ENCODE measurements at regions not wholly inside any gene's neighbourhood (a gene's known extent, or its start where the extent isn't known, plus 50 kb on each side); places are given as distances from the start of the nearest gene placed in this dataset.

DNA sequence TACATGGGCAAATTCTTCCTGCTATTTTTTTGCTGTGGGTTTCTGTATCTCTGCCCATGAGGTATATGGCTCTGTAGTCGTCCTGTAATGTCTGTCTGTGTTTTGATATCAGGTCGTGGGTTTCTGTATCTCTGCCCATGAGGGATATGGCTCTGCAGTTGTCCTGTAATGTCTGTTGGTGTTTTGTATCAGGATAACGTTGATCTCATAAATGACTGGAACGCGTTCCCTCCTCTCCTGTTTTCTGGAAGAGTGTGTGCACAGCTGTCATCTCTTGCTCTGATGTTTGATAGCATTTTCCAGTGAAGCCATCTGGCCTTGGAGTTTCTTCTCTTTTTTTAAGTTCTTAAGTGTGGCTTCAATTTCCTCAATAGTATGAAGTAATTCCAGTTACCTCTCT, 57.2 kb downstream of the SOX1 start:
- Mint-ChIP-seq H3K9me3 (no peaks in the 10 kb centered on the region), H3K27me3 (no peaks in the 10 kb centered on the region), H3K36me3 (no peaks in the 10 kb centered on the region), H3K4me3 (no peak overlapping the region), H3K4me1 (no peaks in the 10 kb centered on the region), H3K27ac (no peak overlapping the region)
- DNase-seq: no peak
- CTCF ChIA-PET: no interaction called here

DNA sequence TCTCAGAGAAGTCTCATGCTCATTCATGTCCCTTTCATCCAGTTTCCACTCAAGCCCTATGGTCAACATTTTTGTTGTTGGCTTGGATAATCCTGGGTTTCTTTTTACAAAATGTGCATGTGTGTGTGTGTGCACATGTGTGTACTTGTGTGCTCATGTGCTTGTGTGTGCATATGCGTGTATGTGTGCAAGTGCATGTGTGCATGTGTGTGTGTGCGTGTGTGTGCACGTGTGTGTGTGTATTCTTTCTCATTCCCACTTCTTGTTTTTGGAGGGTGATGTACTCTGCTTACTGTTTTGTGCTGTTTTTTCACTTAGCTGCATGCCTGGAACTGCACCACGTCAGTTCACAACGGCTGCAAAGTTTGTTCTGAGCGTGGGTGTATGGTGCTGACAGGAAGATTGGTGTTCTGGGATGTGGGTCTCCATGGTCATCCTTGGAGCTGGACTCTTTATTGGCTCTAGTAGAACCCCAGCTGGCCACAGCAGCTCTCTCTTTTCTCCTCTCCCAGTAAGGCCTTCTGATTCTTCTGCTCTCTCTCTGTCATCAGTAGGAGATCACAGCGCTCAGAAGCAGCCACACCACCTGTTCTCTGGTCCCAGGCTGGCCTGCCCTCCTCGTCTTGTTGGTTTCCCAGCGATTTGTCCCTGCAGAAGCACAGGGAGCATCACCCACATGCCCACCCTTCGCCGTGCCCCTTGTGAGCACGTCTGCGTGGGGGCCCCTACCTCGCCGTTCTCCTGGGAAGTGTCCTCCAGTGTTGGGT, 60.8 kb downstream of the SOX1 start:
- H3K27me3 Mint-ChIP-seq: no peaks in the 10 kb centered on the region
- H3K4me1 Mint-ChIP-seq: no peaks in the 10 kb centered on the region
- no peaks in the 10 kb centered on the region for H3K36me3 Mint-ChIP-seq

DNA sequence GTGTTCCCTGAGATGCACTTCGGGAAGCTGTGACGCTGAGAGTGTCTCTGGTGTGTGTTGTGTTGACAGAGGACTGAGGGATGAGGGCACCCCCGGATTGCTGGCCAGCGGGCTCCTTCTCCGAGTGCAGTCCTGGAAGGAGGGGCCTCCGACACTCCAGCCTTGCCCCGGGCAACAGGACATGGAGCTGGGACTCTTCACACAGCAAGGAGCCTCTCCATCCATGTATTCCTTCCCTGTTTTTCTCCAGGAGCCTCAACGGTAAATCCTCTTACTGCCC, 61.3 kb downstream of the SOX1 start:
- CTCF ChIA-PET: no interaction called here
- H3K4me1 Mint-ChIP-seq: no peaks in the 10 kb centered on the region
- H3K4me3 Mint-ChIP-seq: no peak overlapping the region
- H3K36me3 Mint-ChIP-seq: no peaks in the 10 kb centered on the region
- DNase-seq: no peak
- no peaks in the 10 kb centered on the region for H3K9me3 Mint-ChIP-seq
- H3K27me3 Mint-ChIP-seq: no peaks in the 10 kb centered on the region
- H3K27ac Mint-ChIP-seq: no peak overlapping the region

More for the DNA sequence above, 60.8 kb downstream of the SOX1 start:
- H3K9me3 Mint-ChIP-seq: no peaks in the 10 kb centered on the region
- no peak for DNase-seq
- H3K27ac Mint-ChIP-seq: no peak overlapping the region
- CTCF ChIA-PET: no interaction called here
- no peak overlapping the region for H3K4me3 Mint-ChIP-seq

DNA sequence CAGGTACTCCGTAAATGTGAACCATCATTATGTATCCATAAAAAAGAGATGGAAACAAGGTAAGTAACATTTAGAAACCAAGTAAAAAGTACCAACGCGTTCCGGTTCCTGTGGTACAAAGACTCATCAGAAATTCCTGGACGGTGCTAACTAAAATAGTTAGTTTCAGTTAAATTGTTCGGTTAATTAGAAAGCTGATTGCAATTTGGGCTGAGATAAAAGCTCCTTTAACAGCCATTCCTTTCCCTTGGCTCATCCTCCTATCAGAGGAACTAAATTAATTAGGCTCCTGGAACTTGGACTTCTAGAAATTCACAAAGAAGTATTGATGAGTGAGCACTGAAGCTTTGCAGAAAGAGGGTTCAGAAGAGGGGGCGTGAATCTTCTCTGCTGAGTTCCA, 63.5 kb downstream of the SOX1 start:
- no peaks in the 10 kb centered on the region for H3K36me3 Mint-ChIP-seq
- CTCF ChIA-PET: no interaction called here
- no peak overlapping the region for H3K27ac Mint-ChIP-seq
- no peaks in the 10 kb centered on the region for H3K27me3 Mint-ChIP-seq
- no peak overlapping the region for H3K4me3 Mint-ChIP-seq
- H3K9me3 Mint-ChIP-seq: no peaks in the 10 kb centered on the region
- DNase-seq: no peak
- H3K4me1 Mint-ChIP-seq: no peaks in the 10 kb centered on the region

DNA sequence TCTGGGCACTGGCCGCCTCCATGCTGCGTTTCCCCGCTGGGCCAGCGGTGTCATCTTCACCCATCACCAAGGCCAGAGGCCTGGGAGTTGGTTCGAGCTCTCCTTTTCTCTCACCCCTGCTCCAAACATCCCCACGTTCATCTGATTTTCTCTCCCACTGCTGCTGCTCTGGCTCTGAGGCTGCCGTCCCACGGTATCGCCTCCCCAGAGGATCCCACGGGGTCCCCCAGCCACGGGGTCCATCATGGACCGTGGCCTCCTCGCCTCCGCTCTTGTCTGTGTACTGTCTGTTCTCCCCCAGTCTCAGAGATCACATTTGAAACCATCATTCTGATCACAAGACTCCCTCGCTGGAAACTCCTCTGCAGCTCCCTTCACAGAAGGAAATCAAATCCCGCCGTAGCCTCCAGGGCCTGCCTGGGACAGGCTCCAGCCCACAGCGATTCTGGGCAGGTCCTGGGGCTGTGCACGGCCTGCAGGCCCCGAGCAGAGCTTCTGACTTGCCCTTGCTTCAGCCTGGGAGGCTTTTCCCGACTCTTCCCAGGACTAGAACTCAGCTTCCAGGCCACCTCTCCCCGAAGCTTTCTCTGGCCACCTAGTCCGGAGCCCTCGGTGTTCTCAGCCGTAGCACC, 64.2 kb downstream of the SOX1 start:
- no peaks in the 10 kb centered on the region for H3K4me1 Mint-ChIP-seq
- CTCF ChIA-PET: no interaction called here
- no peak for DNase-seq
- H3K36me3 Mint-ChIP-seq: no peaks in the 10 kb centered on the region
- no peak overlapping the region for H3K4me3 Mint-ChIP-seq
- H3K9me3 Mint-ChIP-seq: no peaks in the 10 kb centered on the region
- H3K27me3 Mint-ChIP-seq: peaks cover 2% of the 10 kb centered on the region
- no peak overlapping the region for H3K27ac Mint-ChIP-seq

DNA sequence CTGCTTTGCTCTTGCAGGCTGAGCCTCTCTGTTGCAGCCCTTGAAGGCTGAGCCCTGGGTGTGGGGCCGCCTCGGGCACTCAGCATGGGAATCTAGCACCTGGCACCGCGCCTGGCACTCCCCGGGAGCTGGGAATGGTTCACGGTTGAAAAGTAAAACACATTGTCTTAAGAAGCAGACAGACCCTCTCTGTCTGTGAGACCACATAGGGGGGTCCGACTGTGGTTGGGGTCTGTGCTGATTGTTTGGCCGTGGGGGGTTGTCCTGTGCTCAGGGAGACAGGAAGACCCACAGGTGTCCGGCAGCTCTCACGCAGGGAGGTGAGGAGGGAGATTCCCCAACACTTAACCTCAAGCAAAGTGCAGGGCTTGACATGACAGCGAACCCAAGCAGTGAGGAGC, 64.8 kb downstream of the SOX1 start:
- Mint-ChIP-seq H3K27me3 (peaks cover 3% of the 10 kb centered on the region), H3K4me3 (no peak overlapping the region), H3K4me1 (no peaks in the 10 kb centered on the region), H3K27ac (no peak overlapping the region), H3K36me3 (no peaks in the 10 kb centered on the region), H3K9me3 (no peaks in the 10 kb centered on the region)
- DNase-seq: no peak
- CTCF ChIA-PET: no interaction called here

DNA sequence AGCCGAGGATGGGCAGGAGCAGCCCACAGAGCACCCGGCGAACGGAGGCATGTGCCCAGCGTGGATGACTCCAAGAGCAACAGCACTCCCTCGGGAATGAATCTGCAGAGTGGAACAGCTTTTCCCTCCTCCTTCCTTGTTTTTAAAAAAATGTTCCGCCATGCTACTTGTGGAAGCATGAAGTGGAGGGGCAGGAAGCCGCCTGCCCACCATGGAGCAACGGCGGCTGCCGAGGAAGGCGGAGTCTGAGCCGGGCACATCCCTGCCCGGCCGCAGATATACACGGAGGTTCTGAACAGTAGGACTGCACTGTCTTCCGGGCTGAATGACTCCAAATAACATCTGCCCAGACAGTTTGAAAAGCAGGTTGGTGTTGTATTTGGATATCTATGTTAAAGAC, 65.2 kb downstream of the SOX1 start:
- H3K27ac Mint-ChIP-seq: no peak overlapping the region
- H3K36me3 Mint-ChIP-seq: no peaks in the 10 kb centered on the region
- H3K9me3 Mint-ChIP-seq: no peaks in the 10 kb centered on the region
- H3K27me3 Mint-ChIP-seq: peaks cover 3% of the 10 kb centered on the region
- H3K4me1 Mint-ChIP-seq: no peaks in the 10 kb centered on the region
- H3K4me3 Mint-ChIP-seq: no peak overlapping the region
- DNase-seq: no peak
- CTCF ChIA-PET: no interaction called here

DNA sequence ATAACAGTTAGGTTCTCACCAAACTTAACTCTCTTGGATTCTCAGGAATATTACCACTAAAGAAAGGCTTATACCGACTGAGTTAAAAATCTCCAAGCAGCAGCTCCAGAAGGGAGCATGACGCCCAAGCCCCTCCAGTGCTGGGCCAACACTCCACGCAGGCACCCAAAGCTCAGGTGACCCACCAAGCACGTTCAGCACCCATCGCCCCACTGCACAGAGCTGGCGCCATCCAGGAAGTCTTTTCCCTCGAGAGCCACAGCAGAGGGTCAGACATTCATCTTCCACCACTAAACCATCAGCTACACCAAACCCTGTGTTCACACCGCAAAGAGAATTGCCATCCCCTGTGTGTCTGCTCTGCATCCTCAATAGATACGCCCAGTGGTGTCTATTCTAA, 65.7 kb downstream of the SOX1 start:
- H3K27ac Mint-ChIP-seq: no peak overlapping the region
- DNase-seq: no peak
- H3K9me3 Mint-ChIP-seq: no peaks in the 10 kb centered on the region
- peaks cover 3% of the 10 kb centered on the region for H3K27me3 Mint-ChIP-seq
- H3K36me3 Mint-ChIP-seq: no peaks in the 10 kb centered on the region
- no peak overlapping the region for H3K4me3 Mint-ChIP-seq
- CTCF ChIA-PET: no interaction called here
- H3K4me1 Mint-ChIP-seq: no peaks in the 10 kb centered on the region

DNA sequence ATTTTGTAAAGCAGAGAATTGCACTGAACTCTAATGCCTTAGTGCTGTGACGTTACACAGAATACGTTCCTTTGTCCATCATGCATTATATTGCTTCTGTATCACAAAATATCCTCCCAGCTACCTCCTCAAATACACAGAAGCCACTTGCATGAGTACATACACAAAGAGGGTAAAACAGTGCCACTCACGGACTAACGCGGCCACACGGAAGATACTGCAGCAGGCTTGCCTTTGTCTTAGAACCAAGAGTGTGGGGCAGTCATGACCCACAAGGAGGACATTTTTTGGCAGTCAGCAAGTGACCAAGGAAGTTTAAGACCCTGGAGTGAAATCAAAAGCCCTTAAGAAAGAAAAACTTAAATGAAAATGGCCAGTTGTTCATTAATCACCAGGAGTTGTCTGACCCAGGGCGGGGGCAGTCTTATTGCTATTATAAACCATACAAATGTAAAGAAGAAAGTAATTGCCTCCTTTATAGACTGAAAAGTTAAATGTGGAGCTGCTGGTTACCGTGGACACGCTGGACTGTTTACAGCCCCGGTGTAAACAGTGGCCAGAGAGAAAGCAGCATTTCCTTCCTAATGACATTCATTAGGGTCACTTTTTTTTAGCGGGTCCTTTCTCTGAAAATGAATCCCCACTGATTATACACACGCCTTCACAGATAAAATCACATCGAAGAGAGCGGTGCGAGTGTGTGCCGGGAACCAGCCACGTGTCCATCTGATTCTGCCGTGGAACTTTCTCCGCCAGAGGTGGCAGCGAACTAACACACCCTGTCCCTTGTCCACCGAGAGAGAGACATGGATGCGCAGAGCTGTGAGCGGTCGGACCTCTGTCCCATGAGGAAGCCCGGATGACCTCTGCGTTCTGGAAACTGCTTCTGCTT, 66.8 kb downstream of the SOX1 start:
- Mint-ChIP-seq H3K4me3 (no peak overlapping the region), H3K27ac (no peak overlapping the region), H3K27me3 (peaks cover 3% of the 10 kb centered on the region), H3K4me1 (no peaks in the 10 kb centered on the region), H3K9me3 (no peaks in the 10 kb centered on the region), H3K36me3 (no peaks in the 10 kb centered on the region)
- CTCF ChIA-PET: no interaction called here
- no peak for DNase-seq

DNA sequence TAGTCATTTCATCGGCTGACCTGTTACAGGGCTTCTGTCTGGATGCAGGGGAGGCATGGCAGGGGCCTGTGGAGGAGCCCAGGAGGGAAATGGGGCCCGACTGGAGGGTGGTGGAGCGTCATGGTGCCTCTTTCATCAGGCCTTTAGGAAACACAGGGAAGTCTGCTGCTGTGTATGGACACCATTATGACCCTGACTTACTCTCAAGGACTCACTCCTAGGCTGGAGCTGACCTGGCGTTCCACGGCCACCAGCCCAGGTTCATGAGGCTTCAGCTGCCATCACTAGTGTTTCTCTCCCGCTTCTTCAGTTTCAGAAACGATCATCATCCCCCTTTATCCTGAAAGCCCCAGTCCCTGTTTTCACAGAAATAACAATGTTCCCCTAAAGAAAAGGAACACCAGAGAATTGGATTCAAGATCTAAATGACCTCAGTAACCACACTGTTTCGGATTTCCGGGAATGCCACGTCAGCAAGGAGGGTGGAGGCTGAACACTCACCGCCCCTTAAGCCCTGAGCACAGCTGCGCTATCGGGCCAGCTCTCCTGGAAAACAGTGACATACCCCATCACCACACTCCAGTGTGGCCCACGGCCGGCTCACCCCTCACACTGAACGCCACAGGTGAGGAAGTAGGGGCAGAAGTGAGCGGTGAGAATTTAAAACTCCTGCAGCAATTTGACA, 67.6 kb downstream of the SOX1 start:
- no peak overlapping the region for H3K4me3 Mint-ChIP-seq
- H3K4me1 Mint-ChIP-seq: no peaks in the 10 kb centered on the region
- H3K27me3 Mint-ChIP-seq: peaks cover 3% of the 10 kb centered on the region
- CTCF ChIA-PET: no interaction called here
- no peak overlapping the region for H3K27ac Mint-ChIP-seq
- DNase-seq: no peak
- no peaks in the 10 kb centered on the region for H3K9me3 Mint-ChIP-seq
- no peaks in the 10 kb centered on the region for H3K36me3 Mint-ChIP-seq

DNA sequence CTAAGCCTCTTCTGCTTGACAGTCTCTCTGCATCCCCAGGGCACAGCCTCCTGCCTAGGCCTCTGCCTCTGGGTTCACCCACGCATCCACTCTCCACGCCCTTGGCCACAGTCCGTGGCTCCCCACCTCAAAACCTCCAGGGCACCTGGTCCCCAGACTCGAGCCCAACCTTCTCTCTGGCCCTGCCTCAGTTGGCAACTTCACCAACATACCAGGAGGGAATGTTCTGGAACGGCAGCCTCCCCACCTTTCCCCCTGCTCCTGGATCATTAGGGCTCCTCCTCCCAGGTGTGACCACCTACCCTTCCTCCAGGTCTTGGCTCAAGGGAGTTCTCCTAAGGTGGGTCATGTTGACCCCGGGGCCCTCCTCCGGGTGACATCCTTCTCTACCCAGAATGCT, 69.1 kb downstream of the SOX1 start:
- no peaks in the 10 kb centered on the region for H3K9me3 Mint-ChIP-seq
- no peaks in the 10 kb centered on the region for H3K36me3 Mint-ChIP-seq
- H3K4me3 Mint-ChIP-seq: no peak overlapping the region
- DNase-seq: no peak
- no peak overlapping the region for H3K27ac Mint-ChIP-seq
- CTCF ChIA-PET: no interaction called here
- peaks cover 3% of the 10 kb centered on the region for H3K27me3 Mint-ChIP-seq
- no peaks in the 10 kb centered on the region for H3K4me1 Mint-ChIP-seq

DNA sequence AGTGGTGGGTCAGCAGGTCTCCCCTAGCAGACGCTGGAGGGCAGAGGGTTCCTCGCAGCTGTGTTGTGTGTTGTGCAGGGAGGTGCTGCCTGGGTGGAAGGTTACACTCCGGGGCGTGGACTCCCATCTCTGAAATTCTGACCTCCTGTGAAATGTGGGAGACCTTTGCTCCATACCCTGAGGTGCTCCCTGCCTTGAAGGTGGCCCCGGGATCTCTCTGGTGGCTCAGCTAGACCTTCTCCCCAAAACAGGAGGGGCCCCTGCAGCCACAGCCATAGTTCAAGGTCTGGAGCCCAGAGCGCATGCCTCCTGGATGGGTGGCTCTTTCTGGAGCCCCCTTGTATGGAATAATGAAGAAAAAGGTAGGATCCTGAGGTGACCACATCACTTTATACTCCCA, 70.2 kb downstream of the SOX1 start:
- H3K4me1 Mint-ChIP-seq: no peaks in the 10 kb centered on the region
- H3K27ac Mint-ChIP-seq: no peak overlapping the region
- no peaks in the 10 kb centered on the region for H3K36me3 Mint-ChIP-seq
- no peak overlapping the region for H3K4me3 Mint-ChIP-seq
- H3K9me3 Mint-ChIP-seq: no peaks in the 10 kb centered on the region
- CTCF ChIA-PET: no interaction called here
- DNase-seq: no peak
- peaks cover 3% of the 10 kb centered on the region for H3K27me3 Mint-ChIP-seq

DNA sequence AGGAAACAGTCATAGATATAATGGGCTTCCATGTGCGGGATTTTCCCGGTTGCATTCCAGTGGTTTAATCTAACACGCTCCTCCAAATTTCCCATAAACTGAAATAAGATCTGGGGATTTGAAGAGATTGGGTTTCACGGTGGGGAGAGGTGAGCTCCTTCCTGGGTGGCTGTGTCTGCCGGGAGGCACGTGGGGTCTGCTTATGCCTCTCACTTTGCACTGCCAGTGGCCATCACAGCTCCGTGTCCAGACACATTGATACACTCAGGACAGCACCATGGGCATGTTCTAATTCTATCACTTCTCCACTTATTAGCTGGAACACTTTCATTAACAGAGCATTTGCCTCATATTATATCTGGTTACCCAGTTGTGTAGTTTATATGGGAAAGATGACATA, 73.4 kb downstream of the SOX1 start:
- Mint-ChIP-seq H3K27me3 (peaks cover 3% of the 10 kb centered on the region), H3K4me3 (no peak overlapping the region), H3K27ac (no peak overlapping the region), H3K36me3 (no peaks in the 10 kb centered on the region), H3K9me3 (no peaks in the 10 kb centered on the region), H3K4me1 (no peaks in the 10 kb centered on the region)
- DNase-seq: no peak
- CTCF ChIA-PET: no interaction called here

DNA sequence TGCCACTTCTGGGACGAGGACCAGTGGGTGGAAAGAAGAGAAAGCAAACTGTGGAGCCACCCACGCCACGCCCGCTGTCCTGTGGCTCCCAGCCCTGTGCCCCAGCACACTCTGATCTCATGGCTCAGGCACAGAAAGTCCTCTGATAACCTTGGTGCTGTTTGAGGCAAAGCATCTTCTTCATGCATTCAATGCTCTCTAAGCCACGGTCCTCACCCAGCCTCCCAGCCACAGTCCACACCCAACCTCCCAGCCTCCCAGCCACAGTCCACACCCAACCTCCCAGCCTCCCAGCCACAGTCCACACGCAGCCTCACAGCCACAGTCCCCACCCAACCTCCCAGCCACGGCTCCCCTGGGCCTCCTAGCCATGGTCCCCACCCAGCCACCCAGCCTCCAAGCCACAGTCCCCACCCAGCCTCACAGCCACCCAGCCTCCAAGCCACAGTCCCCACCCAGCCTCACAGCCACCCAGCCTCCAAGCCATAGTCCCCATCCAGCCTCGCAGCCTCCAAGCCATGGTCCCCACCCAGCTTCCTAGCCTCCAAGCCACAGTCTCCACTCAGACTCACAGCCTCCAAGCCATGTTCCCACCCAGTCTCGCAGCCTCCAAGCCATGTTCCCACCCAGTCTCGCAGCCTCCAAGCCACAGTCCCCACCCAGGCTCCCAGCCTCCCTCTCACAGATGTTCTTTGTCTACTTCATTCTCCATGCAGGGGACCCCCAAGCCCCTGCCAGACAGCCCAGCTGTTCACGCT, 74.9 kb downstream of the SOX1 start:
- Mint-ChIP-seq H3K36me3 (no peaks in the 10 kb centered on the region), H3K4me1 (no peaks in the 10 kb centered on the region), H3K4me3 (no peak overlapping the region), H3K27ac (no peak overlapping the region), H3K27me3 (no peaks in the 10 kb centered on the region), H3K9me3 (no peaks in the 10 kb centered on the region)
- DNase-seq: no peak
- CTCF ChIA-PET: no interaction called here

All from activated naive CD4-positive, alpha-beta T cell treated with anti-CD3 and anti-CD28 coated beads, Interleukin-2, amount 10 ng/mL, durations not matched to agents 7 days and 5 days (primary cell).